Muscle layer of colon (tissue), 2 donors: ENCODE measurements at regions not wholly inside any gene's neighbourhood (a gene's known extent, or its start where the extent isn't known, plus 50 kb on each side); places are given as distances from the start of the nearest gene placed in this dataset.

ENCODE experiments used
- H3K27ac ChIP-seq: one replicate; pipeline ENCODE4 v1.7.0; 2013; ENCODE audit warnings: low read depth, mild to moderate bottlenecking, low read length, moderate library complexity
- H3K27me3 ChIP-seq, 2 donors: one replicate each; pipeline ENCODE4 v1.7.0; 2013; ENCODE audit warnings: low read length in 2 of 2, mild to moderate bottlenecking in 2 of 2; ENCODE audit not compliant: insufficient read depth in 2 of 2, control insufficient read depth in 1 of 2
- H3K36me3 ChIP-seq: one replicate; pipeline ENCODE4 v1.7.0; 2013; ENCODE audit warnings: mild to moderate bottlenecking, low read length; ENCODE audit not compliant: insufficient read depth
- H3K4me1 ChIP-seq: one replicate; pipeline ENCODE4 v1.7.0; 2013; ENCODE audit warnings: mild to moderate bottlenecking, low read length; ENCODE audit not compliant: insufficient read depth
- H3K4me3 ChIP-seq, 2 donors: one replicate each; pipeline ENCODE4 v1.7.0; 2013; ENCODE audit warnings: low read length in 2 of 2, low read depth in 1 of 2, mild to moderate bottlenecking in 1 of 2, moderate library complexity in 1 of 2
- H3K9ac ChIP-seq: one replicate; pipeline ENCODE4 v1.7.0; 2013; ENCODE audit warnings: low read length
- H3K9me3 ChIP-seq: one replicate; pipeline ENCODE4 v1.7.0; 2013; ENCODE audit warnings: mild to moderate bottlenecking, low read length
- donor health status: abdominal sarcoma.
- donor health status: Adenocarcinoma of cecum.

DNA sequence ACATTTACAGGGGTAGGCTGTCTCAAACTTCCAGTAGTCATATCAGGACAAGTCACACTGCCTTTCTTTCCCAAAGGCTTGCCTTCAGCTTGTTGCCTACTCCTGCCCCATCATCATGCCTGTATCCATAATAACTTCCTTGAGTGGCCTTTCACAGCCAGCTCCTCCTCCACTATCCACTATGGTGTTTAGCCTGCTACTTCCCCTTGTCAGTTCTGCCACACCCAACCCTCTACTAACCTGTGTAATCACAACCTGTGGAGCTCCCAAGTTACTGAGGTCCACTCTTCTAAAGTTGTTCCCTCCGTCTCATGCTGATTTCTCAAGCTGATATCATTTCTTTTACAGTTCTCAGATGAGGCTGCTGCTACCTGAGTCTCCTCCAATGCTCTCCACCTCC is 159.9 kb downstream of the BMP4 start:
- H3K4me1 ChIP-seq, result peaks cover 14% of the 10 kb centered on the region
- no peak overlapping the region for H3K4me3 ChIP-seq
- no peak overlapping the region for H3K27ac ChIP-seq
- H3K36me3 ChIP-seq, result no peaks in the 10 kb centered on the region
- no peaks in the 10 kb centered on the region for H3K9me3 ChIP-seq
- H3K9ac ChIP-seq, result no peak overlapping the region
- no peaks in the 10 kb centered on the region for H3K27me3 ChIP-seq

DNA sequence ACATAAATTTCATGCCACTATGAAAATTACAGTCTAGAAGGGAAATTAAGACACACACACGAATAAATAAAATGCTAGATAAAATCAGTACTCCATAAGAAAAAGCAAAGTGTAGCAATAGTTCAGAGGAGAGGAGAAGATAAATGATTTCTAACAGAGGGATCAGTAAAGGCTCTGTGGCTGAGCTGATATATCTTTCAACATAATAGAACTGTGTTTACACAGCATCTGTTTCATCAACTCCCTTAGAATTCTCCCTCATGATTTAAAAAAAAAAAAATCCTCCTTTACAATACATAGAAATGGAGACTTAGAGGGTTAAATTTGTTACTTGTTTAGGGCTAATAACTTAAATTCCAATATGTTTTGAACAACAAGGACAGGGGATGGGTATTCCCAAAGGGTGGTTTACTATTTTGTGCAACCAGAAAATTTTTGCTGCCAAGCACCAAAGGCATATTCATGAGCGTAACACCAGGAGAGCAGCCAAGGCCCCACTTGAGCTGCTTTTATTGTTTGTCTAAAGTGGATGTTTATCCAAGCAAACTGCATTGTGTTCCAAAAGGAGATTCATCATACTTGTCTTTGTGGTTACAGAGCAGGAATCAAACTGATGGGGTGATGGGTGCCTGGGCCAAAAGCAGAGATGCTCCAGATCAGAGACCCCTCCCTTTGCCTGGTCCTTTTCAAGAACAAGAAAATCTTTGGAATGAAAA is 162.7 kb downstream of the BMP4 start:
- Histone ChIP-seq H3K9ac (no peak overlapping the region), H3K9me3 (no peaks in the 10 kb centered on the region), H3K36me3 (no peaks in the 10 kb centered on the region), H3K4me1 (peaks cover 14% of the 10 kb centered on the region), H3K4me3 (no peak overlapping the region), H3K27me3 (no peaks in the 10 kb centered on the region), H3K27ac (no peak overlapping the region)

- H3K4me1 ChIP-seq, result peaks cover 14% of the 10 kb centered on the region
- no peaks in the 10 kb centered on the region for H3K9me3 ChIP-seq
- no peak overlapping the region for H3K4me3 ChIP-seq
- H3K9ac ChIP-seq, result no peak overlapping the region
- H3K27me3 ChIP-seq, result no peaks in the 10 kb centered on the region
- no peak overlapping the region for H3K27ac ChIP-seq
- H3K36me3 ChIP-seq, result no peaks in the 10 kb centered on the region
Measured at GRCh38 chr14:53792909-53793308, 163.7 kb downstream of the BMP4 start.

DNA sequence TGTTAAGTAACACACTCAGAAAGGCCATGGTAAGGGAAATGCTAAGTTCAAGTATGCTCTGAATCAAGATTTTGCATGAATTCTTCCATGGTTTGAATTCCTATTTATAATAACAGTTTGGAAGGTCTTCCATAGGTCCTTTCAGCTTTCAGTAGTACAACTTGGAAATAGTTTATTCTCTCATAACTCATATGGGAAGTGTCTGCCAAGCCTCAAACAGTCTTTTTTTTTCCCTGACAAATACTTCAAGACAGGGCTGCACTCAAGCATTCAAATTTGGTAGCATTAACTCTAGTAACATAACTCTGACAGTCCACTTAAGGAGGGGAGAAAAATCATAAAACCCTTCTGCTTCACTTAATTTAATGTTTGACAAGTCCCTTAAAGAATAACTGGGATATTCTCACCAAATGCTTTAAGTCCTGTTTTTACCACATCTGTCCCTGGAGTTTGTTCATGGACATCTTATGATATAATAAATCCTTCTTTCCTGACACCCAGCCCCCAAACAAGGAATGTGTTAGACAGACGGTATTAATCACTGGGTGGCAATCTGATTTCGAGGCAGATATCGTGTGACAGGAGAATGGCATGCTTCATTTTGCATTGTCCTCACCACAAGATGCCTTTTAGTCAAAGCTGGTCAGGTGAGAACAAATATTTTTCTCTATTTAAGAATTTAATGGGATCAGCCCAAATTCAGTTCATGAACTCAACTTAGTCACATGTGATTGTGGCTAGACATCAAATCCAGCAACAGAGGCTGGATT is 165.7 kb downstream of the BMP4 start:
- H3K36me3 ChIP-seq, result no peaks in the 10 kb centered on the region
- H3K4me1 ChIP-seq, result peaks cover 14% of the 10 kb centered on the region
- H3K9me3 ChIP-seq, result no peaks in the 10 kb centered on the region
- no peaks in the 10 kb centered on the region for H3K27me3 ChIP-seq
- H3K4me3 ChIP-seq, result no peak overlapping the region
- H3K9ac ChIP-seq, result no peak overlapping the region
- H3K27ac ChIP-seq, result no peak overlapping the region

GRCh38 chr14:53788566-53788965 is 168.1 kb downstream of the BMP4 start:
- H3K4me3 ChIP-seq, result no peak overlapping the region
- no peak overlapping the region for H3K9ac ChIP-seq

GRCh38 chr14:53786045-53786444 is 170.6 kb downstream of the BMP4 start:
- H3K9me3 ChIP-seq, result no peaks in the 10 kb centered on the region
- no peak overlapping the region for H3K27ac ChIP-seq
- no peaks in the 10 kb centered on the region for H3K4me1 ChIP-seq
- no peaks in the 10 kb centered on the region for H3K27me3 ChIP-seq
- no peaks in the 10 kb centered on the region for H3K36me3 ChIP-seq
- no peak overlapping the region for H3K4me3 ChIP-seq
- no peak overlapping the region for H3K9ac ChIP-seq

More at GRCh38 chr14:53788566-53788965, 168.1 kb downstream of the BMP4 start:
- Histone ChIP-seq H3K27me3 (no peaks in the 10 kb centered on the region), H3K36me3 (no peaks in the 10 kb centered on the region), H3K4me1 (no peaks in the 10 kb centered on the region), H3K9me3 (no peaks in the 10 kb centered on the region), H3K27ac (no peak overlapping the region)

- H3K27me3 ChIP-seq, result no peaks in the 10 kb centered on the region
- H3K9ac ChIP-seq, result no peak overlapping the region
- H3K27ac ChIP-seq, result no peak overlapping the region
- no peaks in the 10 kb centered on the region for H3K4me1 ChIP-seq
- no peaks in the 10 kb centered on the region for H3K9me3 ChIP-seq
- H3K4me3 ChIP-seq, result no peak overlapping the region
- H3K36me3 ChIP-seq, result no peaks in the 10 kb centered on the region
Measured at GRCh38 chr14:53784688-53785087, 171.9 kb downstream of the BMP4 start.

GRCh38 chr14:53783256-53783655 is 173.4 kb downstream of the BMP4 start:
- no peaks in the 10 kb centered on the region for H3K9me3 ChIP-seq
- no peaks in the 10 kb centered on the region for H3K4me1 ChIP-seq
- no peak overlapping the region for H3K4me3 ChIP-seq
- no peaks in the 10 kb centered on the region for H3K27me3 ChIP-seq
- no peak overlapping the region for H3K9ac ChIP-seq
- H3K36me3 ChIP-seq, result no peaks in the 10 kb centered on the region
- H3K27ac ChIP-seq, result no peak overlapping the region

DNA sequence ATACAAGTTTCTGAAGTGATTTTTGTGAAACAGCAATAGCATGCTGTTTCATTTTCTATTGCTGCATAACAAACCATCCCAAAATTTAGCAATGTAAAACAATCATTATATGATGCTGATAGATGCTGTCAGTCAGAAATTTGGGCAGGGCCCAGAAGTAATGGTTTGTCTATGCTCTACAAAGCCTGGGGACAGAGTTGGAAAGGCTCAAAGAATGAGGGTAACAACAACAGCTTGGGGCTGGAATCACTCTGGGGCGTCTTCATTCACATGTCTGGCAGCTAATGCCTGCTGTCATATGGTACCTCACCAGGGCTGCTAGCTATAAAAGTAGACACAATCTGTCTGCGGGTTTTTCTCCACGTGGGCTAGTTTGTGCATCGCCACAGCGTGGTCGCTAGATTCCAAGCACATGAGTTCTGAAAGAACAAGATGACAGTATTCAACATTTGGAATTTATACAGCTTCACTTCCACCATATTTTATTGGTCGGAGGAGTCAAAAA is 176.5 kb downstream of the BMP4 start:
- no peak overlapping the region for H3K4me3 ChIP-seq
- no peaks in the 10 kb centered on the region for H3K4me1 ChIP-seq
- H3K27me3 ChIP-seq, result no peaks in the 10 kb centered on the region

DNA sequence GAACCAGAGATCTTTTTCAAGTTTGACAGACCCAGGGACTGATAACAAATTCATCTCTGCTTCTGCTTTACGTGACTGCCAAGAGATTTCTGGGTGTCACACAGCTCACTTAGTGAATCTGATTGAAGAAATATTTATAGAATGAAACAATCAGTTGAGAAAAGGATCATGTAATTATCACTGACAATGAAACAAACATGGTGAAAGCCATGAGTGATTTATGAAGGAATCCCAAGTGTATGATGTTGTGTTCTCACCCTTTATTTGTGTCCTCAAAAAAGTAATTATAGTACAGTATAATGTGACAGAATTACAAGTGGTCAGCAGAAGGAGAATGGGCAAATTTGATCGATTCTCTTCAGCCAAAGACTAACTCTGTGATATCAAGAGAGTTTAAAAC is 177.3 kb downstream of the BMP4 start:
- Histone ChIP-seq H3K36me3 (no peaks in the 10 kb centered on the region), H3K9ac (no peak overlapping the region), H3K9me3 (peaks cover 2% of the 10 kb centered on the region), H3K4me1 (no peaks in the 10 kb centered on the region), H3K27me3 (no peaks in the 10 kb centered on the region), H3K27ac (no peak overlapping the region), H3K4me3 (no peak overlapping the region)

More for the DNA sequence above, 176.5 kb downstream of the BMP4 start:
- no peak overlapping the region for H3K27ac ChIP-seq
- no peak overlapping the region for H3K9ac ChIP-seq
- H3K36me3 ChIP-seq, result no peaks in the 10 kb centered on the region
- H3K9me3 ChIP-seq, result no peaks in the 10 kb centered on the region

GRCh38 chr14:53778263-53778662 is 178.4 kb downstream of the BMP4 start:
- Histone ChIP-seq H3K9me3 (peaks cover 6% of the 10 kb centered on the region), H3K4me1 (no peaks in the 10 kb centered on the region), H3K9ac (no peak overlapping the region), H3K27me3 (no peaks in the 10 kb centered on the region), H3K36me3 (no peaks in the 10 kb centered on the region), H3K4me3 (no peak overlapping the region), H3K27ac (no peak overlapping the region)
